DND-41 (cell line): ENCODE measurements at regions not wholly inside any gene's neighbourhood (a gene's known extent, or its start where the extent isn't known, plus 50 kb on each side); places are given as distances from the start of the nearest gene placed in this dataset.

Experiments
- EZH2 ChIP-seq: IDR thresholded peaks from 3 replicates; pipeline ENCODE4 v1.6.1; 2012; ENCODE audit warnings: borderline replicate concordance, low read depth, mild to moderate bottlenecking, moderate library complexity, low read length, inconsistent platforms; ENCODE audit not compliant: severe bottlenecking
- TF ChIP-seq, protein P1 (sequence below): IDR thresholded peaks from 2 replicates; pipeline ENCODE4 v1.5.1; 2012; ENCODE audit warnings: borderline replicate concordance, low read length, moderate library complexity, mild to moderate bottlenecking; ENCODE audit not compliant: poor library complexity, severe bottlenecking; ENCODE audit errors: extremely low read depth

DNA sequence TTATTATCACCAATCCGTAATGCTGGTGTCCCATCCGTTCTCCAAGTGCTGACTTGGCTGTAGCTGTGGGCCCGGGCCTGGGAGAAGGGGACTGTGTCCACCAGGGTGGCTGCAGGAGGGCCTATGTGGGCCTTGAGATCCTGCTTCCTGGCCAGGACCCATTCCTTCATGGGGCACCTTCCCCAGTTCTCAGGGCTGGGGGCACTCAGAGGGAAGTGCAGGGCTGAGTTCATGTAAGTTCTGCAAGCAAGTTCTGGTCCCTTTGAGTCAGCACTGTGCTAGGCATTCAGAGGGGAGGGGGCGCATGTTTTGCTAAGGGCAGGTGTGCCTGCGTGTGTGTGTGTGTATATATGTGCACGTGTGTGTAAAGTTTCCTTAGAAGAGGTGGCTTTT, 94.0 kb downstream of the GLI2 start:
- TF ChIP-seq, protein P1, sequence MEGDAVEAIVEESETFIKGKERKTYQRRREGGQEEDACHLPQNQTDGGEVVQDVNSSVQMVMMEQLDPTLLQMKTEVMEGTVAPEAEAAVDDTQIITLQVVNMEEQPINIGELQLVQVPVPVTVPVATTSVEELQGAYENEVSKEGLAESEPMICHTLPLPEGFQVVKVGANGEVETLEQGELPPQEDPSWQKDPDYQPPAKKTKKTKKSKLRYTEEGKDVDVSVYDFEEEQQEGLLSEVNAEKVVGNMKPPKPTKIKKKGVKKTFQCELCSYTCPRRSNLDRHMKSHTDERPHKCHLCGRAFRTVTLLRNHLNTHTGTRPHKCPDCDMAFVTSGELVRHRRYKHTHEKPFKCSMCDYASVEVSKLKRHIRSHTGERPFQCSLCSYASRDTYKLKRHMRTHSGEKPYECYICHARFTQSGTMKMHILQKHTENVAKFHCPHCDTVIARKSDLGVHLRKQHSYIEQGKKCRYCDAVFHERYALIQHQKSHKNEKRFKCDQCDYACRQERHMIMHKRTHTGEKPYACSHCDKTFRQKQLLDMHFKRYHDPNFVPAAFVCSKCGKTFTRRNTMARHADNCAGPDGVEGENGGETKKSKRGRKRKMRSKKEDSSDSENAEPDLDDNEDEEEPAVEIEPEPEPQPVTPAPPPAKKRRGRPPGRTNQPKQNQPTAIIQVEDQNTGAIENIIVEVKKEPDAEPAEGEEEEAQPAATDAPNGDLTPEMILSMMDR: no peak
- TF ChIP-seq EZH2: no peak
